ENCODE measurements at regions not wholly inside any gene's neighbourhood (a gene's known extent, or its start where the extent isn't known, plus 50 kb on each side); places are given as distances from the start of the nearest gene placed in this dataset.

DNA sequence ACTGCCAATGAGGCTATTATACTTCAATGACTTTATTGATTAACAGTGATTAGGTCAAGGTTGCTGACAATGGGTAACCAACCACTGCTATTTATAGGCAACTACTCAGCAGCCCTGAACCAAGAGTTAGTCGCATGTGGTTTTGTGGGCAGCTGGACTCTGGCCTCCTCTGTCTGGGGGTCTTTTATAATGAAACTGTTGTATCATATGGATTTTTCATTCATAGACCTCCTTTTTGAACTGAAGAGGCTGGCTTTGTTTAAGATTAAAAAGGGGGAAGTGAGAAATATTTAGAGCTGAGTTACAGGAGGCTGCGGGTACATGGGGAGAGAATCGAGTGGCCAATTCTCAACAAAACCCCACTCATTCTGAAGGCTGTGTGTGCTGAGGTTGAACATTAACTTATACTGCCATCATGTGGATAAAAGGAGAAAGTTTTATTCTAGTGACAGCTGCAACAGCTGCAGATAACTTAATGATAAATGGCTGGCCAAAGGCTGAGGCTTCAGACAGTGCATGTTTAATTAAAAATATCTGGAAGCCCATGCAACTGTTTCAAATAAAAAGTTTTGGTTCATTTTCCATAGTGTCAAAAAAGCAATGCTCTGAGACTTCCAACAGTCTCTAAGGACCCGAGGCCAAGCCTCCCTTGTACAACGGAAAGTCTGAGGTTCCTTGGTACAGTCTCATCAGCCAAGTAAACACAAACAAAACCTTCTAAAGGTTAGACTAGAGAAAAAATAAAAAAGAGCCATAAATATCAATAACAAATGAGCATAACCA, 682.6 kb downstream of the KCNA4 start:
- no peak for TF ChIP-seq EZH2 (IDR thresholded peaks at IDR 0.05; ENCODE audit: borderline replicate concordance, low read depth, low read length, severe bottlenecking)
- TF ChIP-seq, protein P1, sequence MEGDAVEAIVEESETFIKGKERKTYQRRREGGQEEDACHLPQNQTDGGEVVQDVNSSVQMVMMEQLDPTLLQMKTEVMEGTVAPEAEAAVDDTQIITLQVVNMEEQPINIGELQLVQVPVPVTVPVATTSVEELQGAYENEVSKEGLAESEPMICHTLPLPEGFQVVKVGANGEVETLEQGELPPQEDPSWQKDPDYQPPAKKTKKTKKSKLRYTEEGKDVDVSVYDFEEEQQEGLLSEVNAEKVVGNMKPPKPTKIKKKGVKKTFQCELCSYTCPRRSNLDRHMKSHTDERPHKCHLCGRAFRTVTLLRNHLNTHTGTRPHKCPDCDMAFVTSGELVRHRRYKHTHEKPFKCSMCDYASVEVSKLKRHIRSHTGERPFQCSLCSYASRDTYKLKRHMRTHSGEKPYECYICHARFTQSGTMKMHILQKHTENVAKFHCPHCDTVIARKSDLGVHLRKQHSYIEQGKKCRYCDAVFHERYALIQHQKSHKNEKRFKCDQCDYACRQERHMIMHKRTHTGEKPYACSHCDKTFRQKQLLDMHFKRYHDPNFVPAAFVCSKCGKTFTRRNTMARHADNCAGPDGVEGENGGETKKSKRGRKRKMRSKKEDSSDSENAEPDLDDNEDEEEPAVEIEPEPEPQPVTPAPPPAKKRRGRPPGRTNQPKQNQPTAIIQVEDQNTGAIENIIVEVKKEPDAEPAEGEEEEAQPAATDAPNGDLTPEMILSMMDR (IDR thresholded peaks at IDR 0.05; ENCODE audit: borderline replicate concordance, extremely low read depth, low read length, poor library complexity, severe bottlenecking): peak; percentile 53

Data from DND-41 (cell line).